Stimulated activated CD8-positive, alpha-beta memory T cell treated with anti-CD3 and anti-CD28 coated beads, Interleukin-15, amount 100 ng/mL, for 1 hour (primary cell): ENCODE measurements at regions not wholly inside any gene's neighbourhood (a gene's known extent, or its start where the extent isn't known, plus 50 kb on each side); places are given as distances from the start of the nearest gene placed in this dataset.

Source experiments
- DNase-seq: peaks from one replicate; pipeline ENCODE4 v3.0.0-alpha.2; 2020; ENCODE audit warnings: low read depth

DNA sequence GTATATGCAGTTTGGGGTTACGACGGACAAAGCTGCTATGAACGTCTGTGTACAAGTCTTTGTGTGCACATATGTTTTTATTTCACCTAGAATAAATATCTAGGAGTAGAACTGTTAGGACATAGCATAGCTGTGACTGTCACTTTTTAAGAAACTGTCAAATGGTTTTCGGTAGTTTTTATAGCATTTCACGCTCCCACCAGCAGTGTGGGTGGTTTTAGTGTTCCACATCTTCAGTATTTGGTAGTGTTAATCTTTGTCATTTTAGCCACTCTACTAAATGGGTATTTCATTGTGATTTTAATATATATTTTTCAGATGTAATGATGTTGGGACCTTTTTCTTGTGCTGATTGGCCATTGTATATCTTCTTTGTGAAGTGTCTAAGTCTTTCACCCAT, 109.1 kb upstream of the BCAT1 start:
- no peak for DNase-seq

DNA sequence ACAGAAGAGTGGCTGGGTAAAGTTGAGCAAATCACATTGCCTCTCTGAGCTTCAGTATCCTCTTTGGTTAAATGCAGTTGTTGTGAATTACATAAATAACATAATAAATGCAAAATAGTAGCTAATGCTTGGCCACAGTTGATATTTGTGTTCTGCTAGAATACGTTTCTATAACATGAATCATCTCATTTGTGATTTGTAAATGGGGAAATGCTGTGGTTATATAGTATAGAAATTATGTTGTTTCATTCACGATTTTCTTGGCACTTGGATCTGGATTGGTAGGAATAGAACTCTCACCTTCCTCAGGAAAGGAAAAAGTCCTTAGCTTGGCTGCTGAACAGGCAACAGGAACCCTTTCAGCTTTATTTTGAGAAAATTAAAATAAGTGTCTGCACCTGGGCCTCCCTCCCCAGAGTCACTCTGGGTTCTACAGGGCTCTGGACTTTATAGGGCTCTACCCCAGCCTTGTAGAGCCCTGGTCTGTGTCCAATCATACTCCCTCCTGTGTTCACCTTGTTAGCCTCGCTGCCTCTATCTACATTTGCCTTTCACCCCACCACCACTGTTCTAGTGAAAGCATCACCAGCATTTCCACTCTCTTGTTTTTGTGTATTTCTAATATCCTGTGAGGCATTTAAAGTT, 107.7 kb upstream of the BCAT1 start:
- DNase-seq: no peak

DNA sequence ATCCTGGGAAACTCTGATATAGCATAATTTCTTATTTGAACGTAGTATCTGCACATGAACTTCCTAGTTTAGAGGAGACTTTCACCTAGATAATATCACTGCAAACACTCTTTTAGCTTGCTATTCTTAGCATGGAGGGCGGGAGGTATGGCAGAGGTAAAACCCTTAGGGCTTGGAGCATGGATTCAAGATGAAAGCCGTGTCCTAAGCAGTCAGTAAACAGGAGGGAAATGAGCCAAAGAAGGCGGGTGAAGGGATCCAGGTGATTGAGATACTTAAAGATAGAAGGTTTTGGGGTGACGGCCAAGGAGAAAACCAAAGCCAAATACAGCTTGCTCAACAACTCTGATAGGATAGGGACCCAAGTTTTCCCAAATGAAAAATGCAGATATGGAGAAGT, 107.1 kb upstream of the BCAT1 start:
- DNase-seq: no peak

DNA sequence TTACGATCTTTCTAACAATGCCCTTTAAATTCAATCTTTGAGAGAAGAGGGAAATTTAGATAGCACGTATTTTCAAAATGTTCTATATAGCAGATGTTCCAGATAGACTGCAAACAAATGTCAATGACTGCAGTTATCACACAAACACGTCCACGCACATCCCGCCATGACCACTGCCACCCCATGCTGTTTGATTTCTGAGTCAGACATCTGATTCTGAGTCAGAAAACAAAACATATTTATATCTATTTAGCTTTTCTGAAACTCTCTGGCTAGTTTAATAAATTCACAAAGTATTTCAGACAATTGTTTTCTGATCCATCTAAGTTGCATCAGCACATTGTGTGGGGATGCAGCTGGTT, 105.9 kb upstream of the BCAT1 start:
- DNase-seq: no peak

DNA sequence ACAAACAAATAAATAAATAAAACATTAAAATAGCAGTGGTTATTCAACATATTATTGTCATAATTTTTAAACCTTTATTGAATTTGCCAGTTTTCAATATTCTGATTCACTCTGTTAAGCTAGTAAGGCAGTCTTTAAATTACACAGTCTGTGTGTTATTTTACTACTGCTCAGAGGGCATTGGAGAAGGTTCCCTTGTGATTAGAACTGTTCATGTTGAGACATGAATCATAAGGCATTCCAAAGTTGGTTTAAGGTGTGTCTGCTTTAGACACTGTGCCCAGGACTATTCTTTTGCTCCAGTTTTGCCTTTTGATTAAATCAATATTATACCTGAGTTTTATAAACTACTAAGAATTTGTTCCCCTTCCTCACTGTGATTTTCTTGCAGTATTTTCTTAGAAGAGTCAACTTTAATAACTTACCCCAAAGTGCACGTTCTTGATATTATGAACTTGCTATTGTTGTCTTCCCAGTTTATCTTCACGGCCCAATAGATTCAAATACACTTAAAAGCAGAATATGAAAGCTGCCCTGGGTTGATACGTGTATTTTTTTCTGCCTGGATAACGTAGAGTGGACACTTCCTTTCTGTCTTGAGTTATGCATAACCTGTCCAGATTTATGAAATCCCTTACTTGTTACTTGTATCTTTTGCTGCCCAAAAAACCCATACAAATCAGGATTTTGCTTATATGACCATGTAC, 105.3 kb upstream of the BCAT1 start:
- no peak for DNase-seq

DNA sequence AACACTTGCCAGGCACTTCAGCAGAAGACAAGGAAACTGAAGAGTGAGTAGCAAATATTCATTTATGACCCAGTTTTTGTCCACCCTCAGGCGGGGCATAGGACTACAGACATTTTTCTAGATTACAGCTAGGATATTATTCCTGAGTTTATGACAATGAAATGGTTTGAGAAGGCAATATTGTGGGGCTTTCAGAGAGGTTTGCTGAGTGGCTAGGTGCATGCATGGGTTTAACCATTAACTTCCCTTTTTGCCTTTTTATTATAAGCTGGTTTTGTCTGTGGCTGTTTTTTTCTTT, 104.0 kb upstream of the BCAT1 start:
- no peak for DNase-seq

DNA sequence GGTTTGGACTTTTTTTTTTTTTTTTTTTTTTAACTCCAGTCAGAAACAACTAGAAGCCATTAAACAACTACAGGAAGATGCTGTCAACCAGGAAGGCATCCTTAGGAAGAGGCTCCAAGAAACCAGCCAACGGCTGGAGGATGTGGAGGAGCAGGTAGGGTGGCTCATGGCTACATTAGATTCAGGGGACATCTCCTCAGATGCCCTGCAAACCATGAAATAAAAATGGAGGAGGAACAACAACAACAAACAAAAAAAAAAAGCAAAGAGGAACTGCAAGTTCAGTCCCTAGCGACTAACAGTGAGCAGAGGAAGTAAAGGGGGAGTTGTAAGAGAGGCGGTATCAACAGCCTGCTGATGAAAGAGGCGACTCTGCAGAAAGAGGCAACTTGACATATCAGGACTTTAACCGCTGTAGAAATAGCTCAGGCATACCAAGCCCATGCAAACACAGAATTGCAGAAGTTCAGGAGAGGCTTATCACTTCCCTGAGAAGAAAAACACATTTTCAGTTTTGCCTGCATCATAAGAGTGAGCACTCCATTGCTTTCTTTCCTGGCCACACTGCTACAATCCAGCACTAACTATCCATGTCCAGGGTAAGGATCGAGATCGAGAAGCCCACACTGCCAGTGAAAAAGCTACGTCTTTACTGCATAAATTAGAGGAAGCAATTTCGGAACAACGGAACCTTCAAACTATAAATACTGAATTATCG, 103.5 kb upstream of the BCAT1 start:
- DNase-seq: peak; percentile 10

DNA sequence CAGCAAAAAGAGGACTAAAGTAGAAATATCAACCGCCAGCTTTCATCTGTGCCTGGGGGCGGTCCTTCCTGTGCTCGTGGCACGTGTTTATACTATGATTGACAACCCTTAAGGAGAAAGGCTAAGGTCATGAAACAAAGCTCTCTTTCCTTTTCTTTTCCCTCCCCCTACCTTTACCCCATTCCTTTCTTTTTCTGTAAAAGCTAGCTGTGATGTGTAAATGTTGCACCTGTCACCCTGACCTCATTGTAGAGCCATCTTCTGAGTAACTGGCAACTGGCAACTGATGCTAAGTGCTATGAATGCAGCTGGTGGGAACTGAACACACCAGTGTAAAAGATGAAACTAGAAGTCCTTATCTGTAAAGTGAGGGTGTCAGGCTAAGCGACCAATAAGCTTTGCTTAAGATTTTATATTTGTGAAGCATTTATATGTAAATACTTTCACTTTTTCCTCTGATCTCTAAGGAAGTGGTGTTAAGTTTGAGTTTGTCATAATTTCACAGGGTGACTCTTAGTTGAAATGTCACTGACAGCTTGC, 102.8 kb upstream of the BCAT1 start:
- no peak for DNase-seq

DNA sequence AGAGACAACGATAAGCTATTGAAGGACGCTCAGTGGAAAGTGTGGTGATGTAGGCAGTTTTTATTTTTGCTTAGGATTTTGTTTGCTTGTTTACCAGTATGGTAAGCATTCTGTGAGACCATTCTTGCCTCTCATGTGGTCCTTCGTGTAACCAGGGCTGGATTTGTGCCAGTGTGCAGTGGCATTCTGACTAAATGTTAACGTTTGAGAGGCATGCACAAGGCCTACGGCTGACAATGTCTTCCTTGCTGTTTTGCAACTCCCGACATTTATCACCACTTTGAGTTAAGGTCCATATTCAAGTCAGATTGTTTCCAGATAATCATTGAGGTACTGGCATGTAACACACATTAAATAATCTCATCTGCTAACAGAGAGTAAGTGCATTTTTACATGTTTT, 102.3 kb upstream of the BCAT1 start:
- no peak for DNase-seq

DNA sequence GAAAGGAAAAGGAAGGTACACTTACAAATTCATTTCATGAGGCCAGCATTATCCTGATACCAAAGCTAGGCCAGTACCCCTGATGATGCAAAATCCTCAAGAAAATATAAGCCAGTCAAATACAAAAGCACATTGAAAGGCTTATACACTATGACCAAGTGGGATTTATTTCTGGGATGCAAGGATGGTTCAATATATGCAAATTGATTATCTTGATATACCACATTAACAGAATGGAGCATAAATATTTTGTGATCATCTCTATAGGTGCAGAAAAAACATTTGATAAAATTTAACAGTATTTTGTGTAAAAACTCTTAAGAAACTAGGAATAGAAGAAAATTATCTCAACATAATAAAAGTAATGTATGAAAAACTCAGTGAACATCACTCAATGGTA, 97.0 kb upstream of the BCAT1 start:
- DNase-seq: no peak

DNA sequence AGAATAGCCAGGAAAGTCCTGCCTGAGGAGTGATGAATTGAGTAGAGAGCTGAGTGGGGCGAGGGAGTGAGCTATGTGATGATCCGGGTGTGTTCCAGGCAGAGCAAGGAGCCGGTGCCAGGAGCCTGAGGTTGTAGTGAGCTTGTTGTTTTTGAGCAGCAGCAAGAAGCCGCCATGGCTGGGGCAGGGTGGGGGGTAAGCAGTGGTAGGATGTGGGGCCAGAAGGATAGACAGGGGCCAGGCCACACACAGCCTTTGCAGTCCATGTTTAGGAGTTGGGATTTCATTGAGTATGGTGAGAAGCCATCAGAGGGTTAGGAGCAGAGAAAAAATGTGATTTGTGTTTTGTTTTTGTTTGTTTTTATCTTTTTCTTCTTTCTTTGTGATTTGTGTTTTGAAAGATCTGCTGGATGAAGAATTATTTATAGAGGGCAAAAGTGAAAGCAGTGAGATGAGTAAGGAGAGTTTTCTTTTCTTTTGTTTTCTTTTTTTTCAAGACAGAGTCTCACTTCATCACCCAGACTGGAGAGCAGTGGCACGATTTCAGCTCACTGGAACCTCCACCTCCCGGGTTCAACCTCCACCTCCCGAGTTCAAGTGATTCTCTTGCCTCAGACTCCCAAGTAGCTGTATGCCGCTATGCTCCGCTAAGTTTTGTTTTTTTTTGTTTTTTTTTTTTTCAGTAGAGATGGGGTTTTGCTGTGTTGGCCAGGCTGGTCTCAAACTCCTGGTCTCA, 92.3 kb upstream of the BCAT1 start:
- DNase-seq: no peak

DNA sequence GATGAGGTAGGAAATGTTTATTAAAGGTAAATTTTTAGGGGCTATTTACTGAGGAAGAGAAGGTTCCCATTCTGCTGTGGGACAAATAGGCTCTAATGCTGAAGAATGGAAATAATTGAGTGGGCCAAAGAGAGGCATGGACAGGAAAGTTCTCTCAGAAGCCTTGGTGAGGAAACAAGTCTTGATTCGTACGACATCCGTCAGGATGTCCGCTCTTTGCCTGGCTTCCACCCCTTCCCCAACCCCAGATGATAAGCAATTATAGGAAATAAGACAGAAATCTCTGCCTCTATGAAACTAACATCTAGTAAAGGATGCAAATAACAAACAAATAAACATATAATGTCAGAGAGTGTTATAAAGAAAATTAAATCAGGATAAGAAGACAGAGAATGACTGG, 91.7 kb upstream of the BCAT1 start:
- no peak for DNase-seq

DNA sequence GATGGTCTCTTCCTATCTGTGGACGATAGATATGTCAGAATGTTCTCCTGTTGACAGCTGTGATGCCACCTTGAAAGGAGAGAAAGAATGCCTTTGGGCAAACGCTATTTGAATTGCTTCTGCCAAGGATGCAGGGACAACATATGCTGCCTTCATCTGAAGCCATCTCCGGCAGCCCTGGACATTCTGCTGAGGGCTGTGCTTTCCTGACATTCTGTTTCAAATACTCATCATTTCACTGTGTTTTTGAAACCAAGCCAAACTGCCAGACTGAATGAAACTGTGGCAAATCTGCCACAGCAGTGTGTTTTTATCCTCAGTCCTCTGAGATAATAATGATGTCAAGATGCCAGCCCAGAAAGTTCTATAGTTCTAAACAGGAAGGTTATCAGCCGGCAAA, 85.8 kb upstream of the BCAT1 start:
- DNase-seq: no peak

DNA sequence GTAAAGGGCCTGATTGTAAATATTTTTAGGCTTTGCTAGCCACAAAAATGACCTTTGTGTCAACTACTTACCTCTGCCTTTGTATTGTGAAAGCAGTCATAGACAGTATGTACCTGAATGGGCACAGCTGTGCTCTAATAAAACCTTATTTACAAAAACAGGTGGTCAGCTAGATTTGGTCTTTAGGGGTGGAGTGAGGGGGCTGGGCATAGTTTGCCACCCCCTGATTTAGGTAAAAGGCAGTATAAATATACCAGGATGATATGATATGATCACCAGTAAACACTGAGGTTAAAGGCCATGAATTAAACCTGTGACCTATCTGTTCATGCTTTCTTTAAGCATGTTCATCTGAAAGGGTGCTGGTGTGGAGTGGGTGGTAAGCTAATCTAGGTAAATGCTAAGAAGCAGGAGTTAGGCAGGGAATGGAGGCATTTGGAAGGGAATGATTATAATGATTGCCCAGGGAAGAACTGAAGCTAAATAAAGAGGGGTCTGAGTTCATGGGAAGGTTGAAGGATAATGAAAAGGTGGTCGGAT, 77.1 kb upstream of the BCAT1 start:
- DNase-seq: no peak

DNA sequence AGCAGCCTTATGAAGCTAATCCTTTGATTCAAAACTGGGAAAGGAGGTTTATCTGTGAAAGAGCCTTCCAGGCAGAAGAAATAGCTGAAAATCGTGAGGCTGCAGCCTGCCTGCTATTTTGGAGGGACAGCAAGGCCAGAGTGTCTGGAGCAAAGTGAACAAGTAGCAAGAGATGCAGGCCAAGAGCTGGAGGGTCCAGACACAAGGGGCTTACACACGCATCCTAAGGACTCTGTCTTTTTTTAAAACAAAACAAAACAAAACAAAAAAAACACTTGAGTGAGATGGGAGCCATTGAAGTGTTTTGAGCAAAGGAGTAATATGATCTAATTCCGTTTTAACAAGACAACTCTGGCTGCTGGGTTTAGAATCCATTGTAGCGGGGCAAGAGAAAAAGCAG, 76.4 kb upstream of the BCAT1 start:
- DNase-seq: no peak

DNA sequence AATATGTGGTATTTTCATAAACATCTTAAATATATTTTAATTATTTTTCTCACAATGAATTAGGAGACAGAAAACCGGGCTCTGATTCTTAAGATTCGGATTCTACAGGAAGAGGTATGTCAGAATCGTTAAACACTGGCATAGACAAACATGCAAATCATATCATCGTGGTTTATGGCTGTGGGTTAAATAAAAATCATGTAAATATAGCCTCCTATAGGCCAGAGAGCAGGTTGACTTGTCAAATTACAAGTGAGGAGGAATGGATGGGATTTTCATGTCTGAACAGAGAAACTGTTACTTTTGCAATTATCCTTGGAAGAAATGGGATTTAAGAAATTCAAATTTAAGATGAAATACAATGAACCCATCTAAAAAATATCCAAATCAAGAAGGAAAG, 74.9 kb upstream of the BCAT1 start:
- DNase-seq: no peak

DNA sequence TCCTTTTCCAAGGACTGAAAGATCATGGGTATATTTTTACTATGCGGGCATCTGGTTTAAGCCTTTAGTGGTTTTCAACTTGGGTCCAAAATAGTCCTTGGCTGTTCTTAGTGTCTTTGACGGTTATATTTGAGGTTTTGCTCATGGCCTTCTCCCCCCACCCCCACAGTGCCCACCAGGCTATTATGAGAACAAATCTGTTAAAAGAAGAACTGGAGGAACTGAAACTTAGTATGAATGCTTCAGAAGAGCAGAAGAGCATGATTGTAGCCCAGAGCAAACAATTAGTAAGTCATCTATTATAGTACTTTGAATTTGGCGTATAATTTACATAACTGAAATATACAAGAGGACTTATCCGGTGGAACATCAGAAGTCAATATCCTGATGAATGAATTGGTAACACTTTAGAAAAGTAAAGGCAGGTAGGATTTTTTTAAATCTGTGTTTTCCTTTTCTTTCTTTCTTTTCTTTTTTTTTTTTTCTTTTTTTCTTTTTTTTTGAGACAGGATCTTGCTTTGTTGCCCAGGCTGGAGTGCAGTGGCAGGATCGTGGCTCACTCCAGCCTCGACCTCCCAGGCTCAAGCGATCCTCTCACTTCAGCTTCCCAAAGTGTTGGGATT, 71.8 kb upstream of the BCAT1 start:
- no peak for DNase-seq

DNA sequence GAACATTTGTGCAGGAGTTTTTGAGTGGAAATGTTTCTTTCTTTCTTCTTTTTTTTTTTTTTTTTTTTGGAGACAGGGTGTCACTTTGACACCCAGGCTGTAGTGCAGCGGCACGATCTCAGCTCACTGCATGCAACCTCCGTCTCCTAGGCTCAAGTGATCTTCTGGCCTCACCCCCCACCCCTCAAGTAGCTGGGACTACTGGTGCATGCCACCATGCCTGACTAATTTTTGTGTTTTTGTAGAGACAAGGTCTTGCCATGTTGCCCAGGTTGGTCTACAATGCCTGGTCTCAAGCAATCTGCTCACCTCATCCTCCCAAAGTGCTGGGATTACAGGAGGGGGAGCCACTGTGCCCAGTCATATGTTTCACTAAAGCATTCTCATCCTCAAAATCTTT, 69.2 kb upstream of the BCAT1 start:
- no peak for DNase-seq

DNA sequence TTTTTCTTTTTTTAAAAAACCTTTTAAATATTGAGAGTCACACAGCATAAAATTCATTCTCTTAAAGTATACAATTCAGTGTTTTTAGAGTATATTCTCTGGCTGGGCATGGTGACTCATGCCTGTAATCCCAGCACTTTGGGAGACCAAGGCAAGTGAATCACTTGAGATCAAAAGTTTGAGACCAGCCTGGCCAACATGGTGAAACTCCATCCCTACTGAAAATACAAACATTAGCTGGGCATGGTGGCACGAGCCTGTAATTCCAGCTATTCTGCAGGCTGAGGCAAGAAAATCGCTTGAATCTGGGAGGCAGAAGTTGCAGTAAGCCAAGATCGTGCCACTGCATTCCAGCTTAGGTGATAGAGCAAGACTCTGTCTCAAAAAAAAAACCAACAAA, 68.4 kb upstream of the BCAT1 start:
- DNase-seq: no peak

DNA sequence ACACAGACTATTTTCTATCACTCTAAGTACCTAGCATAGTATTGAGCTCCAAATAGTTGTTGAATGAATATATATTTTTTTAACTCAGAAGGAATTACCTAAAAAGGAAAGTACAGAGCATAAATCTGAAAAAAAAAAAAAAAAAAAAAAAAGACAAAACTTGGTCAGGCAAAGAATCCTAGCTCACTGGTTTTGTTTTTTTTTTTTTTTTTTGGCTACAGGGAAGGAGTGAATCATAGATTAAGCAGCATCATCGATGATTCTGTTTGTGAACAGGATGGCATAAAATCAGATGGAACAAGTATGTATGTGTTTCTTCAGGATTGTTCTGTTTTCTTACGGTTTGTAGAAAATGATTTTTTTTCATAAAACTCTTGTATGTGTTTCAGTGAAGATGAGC, 66.1 kb upstream of the BCAT1 start:
- DNase-seq: no peak

DNA sequence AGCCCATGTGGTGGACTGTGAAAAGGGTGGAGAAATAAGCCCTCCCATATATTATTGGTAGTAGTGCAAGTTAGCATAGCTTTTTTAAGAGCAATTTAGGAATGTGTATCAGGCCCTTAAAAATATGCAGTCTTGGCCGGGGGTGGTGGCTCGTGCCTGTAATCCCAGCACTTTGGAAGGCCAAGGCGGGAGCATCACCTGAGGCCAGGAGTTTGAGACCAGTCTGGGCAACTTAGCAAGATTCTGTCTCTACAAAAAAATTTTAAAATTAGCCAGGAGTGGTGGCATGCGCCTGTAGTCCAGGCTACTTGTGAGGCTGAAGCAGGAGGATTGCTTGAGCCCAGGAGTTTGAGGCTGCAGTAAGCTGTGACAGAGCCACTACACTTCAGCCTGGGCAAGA, 64.2 kb upstream of the BCAT1 start:
- DNase-seq: no peak

DNA sequence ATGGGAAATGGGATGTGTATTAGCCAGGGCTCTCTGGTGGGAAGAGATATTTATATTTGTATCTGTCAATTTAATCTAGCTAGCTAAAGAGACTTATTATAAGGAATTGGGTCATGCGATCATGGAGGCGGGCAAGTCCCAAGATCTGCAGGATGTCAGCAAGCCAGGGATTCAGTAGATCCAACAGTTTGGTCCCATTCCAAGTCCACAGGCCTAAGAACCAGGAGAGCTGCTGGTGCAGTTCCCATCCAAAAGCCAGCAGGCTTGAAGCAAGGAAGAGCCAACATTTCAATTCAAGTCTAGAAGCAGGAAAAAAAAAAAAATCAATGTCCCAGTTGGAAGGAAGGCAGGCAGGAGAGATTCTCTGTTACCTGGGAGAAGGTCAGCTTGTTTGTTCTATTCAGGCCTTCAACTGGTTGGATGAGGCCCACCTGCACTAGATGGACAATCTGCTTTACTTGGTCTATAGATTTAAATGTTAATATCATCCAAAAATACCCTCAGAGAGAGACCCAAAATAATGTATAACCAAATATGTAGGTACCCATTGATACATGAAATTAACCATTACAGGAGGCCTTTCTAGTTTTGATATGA, 60.7 kb upstream of the BCAT1 start:
- no peak for DNase-seq
